SK-N-SH (cell line): ENCODE measurements at regions not wholly inside any gene's neighbourhood (a gene's known extent, or its start where the extent isn't known, plus 50 kb on each side); places are given as distances from the start of the nearest gene placed in this dataset.

Experiments
- CTCF ChIA-PET: fragments of 300-600, 350-600 bp; formaldehyde crosslinking; extraction: SDS; loops from one replicate; lab custom pipeline; 2021; lab: Yijun Ruan, JAX
- POLR2A ChIA-PET: fragments of 350-600 bp; sonication (Branson Sonifier 250); formaldehyde crosslinking; extraction: SDS; loops from one replicate; lab custom pipeline; 2020; ENCODE audit warnings: antibody characterized with exemption, inconsistent platforms; lab: Yijun Ruan, JAX
- DNase-seq: peaks from one replicate; pipeline ENCODE4 v3.0.0; 2012
- H2AFZ ChIP-seq: fragments of 200-600 bp; sonication (generic); 2 replicates; pipeline ENCODE4 v1.8.1; 2016; ENCODE audit warnings: antibody characterized with exemption, mild to moderate bottlenecking, low read depth
- H3F3A ChIP-seq: fragments of 200-600 bp; sonication (generic); replicated peaks from 2 replicates; pipeline ENCODE3; 2016; ENCODE audit warnings: antibody characterized with exemption, mild to moderate bottlenecking; ENCODE audit not compliant: insufficient read depth
- H3K27ac ChIP-seq, 2 experiments: fragments of 200-500 bp in 1 of 2; fragments of 200-600 bp in 1 of 2; sonication (Bioruptor generic) in 1 of 2; sonication (generic), shearing (Covaris generic) in 1 of 2; 2 replicates each; pipeline versions ENCODE4 v1.5.1 to v1.6.1; 2014 to 2016; ENCODE audit warnings: low read depth in 2 of 2, inconsistent platforms in 1 of 2, low read length in 1 of 2, mild to moderate bottlenecking in 1 of 2, mixed read lengths in 1 of 2
- H3K27me3 ChIP-seq: fragments of 200-600 bp; sonication (generic), shearing (Covaris generic); 2 replicates; pipeline ENCODE4 v1.6.1; 2016; ENCODE audit warnings: mixed run types; ENCODE audit not compliant: insufficient read depth
- H3K36me3 ChIP-seq, 2 experiments: fragments of 200-500 bp in 1 of 2; fragments of 200-600 bp in 1 of 2; sonication (Bioruptor generic) in 1 of 2; sonication (generic) in 1 of 2; replicated peaks in 1 of 2; 2 replicates each; pipeline versions ENCODE3 to v1.5.1; 2014 to 2016; ENCODE audit warnings: low read length in 1 of 2, mild to moderate bottlenecking in 1 of 2; ENCODE audit not compliant: insufficient read depth in 2 of 2, control insufficient read depth in 1 of 2
- H3K4me1 ChIP-seq, 2 experiments: fragments of 200-500 bp in 1 of 2; fragments of 200-600 bp in 1 of 2; sonication (Bioruptor generic) in 1 of 2; sonication (generic), shearing (Covaris generic) in 1 of 2; 2 replicates each; pipeline versions ENCODE4 v1.5.1 to v1.6.1; 2014 to 2016; ENCODE audit warnings: low read depth in 1 of 2, low read length in 1 of 2, mixed run types in 1 of 2; ENCODE audit not compliant: insufficient read depth in 2 of 2, control insufficient read depth in 1 of 2
- H3K4me2 ChIP-seq: fragments of 200-600 bp; sonication (generic), shearing (Covaris generic); 2 replicates; pipeline ENCODE4 v1.6.1; 2017; ENCODE audit warnings: mixed run types
- H3K4me3 ChIP-seq, 2 experiments: fragments of 200-500 bp in 1 of 2; fragments of 200-600 bp in 1 of 2; sonication (Bioruptor generic) in 1 of 2; sonication (generic), shearing (Covaris generic) in 1 of 2; 2 replicates each; pipeline versions ENCODE4 v1.5.1 to v1.8.1; 2014 to 2016; ENCODE audit warnings: low read depth in 2 of 2, inconsistent platforms in 1 of 2, low read length in 1 of 2, mild to moderate bottlenecking in 1 of 2, mixed read lengths in 1 of 2, moderate library complexity in 1 of 2
- H3K79me2 ChIP-seq: fragments of 200-600 bp; sonication (generic); 2 replicates; pipeline ENCODE4 v1.8.1; 2017; ENCODE audit warnings: mild to moderate bottlenecking; ENCODE audit not compliant: insufficient read depth
- H3K9ac ChIP-seq: fragments of 200-600 bp; sonication (generic); 2 replicates; pipeline ENCODE4 v1.6.1; 2017; ENCODE audit warnings: mixed run types
- H3K9me2 ChIP-seq: fragments of 200-600 bp; sonication (generic); 2 replicates; pipeline ENCODE4 v1.6.1; 2017; ENCODE audit warnings: mixed run types
- H3K9me3 ChIP-seq: fragments of 200-600 bp; sonication (generic); 2 replicates; pipeline ENCODE4 v1.6.1; 2017; ENCODE audit warnings: mixed run types, mild to moderate bottlenecking, moderate library complexity
- H4K20me1 ChIP-seq: fragments of 200-600 bp; sonication (generic); 2 replicates; pipeline ENCODE4 v1.6.1; 2017; ENCODE audit warnings: mild to moderate bottlenecking, mixed run types; ENCODE audit not compliant: insufficient read depth
- FOSL2 ChIP-seq: IDR thresholded peaks from 2 replicates; pipeline ENCODE4 v1.4.0; 2012; ENCODE audit warnings: low read depth, mild to moderate bottlenecking, moderate library complexity, borderline replicate concordance
- FOXM1 ChIP-seq: IDR thresholded peaks from 2 replicates; pipeline ENCODE4 v1.4.0; 2012; ENCODE audit warnings: low read depth, mild to moderate bottlenecking
- GABPA ChIP-seq: IDR thresholded peaks from 2 replicates; pipeline ENCODE4 v1.4.0; 2012; ENCODE audit warnings: low read depth, mild to moderate bottlenecking
- JUND ChIP-seq: IDR thresholded peaks from 2 replicates; pipeline ENCODE4 v1.4.0; 2012
- MXI1 ChIP-seq: IDR thresholded peaks from 2 replicates; pipeline ENCODE4 v1.6.1; 2012; ENCODE audit warnings: mild to moderate bottlenecking, low read depth, low read length, improper control_type of control experiment
- NFIC ChIP-seq: IDR thresholded peaks from 2 replicates; pipeline ENCODE4 v1.4.0; 2012; ENCODE audit warnings: borderline replicate concordance
- NRF1 ChIP-seq: IDR thresholded peaks from 2 replicates; pipeline ENCODE4 v1.6.1; 2012; ENCODE audit warnings: low read depth, mild to moderate bottlenecking, low read length
- POLR2AphosphoS5 ChIP-seq: IDR thresholded peaks from 2 replicates; pipeline ENCODE4 v1.6.1; 2012; ENCODE audit warnings: low read depth, low read length
- RFX5 ChIP-seq: IDR thresholded peaks from 2 replicates; pipeline ENCODE4 v1.6.1; 2012; ENCODE audit warnings: mild to moderate bottlenecking, improper control_type of control experiment, low read length
- SIN3A ChIP-seq: IDR thresholded peaks from 2 replicates; pipeline ENCODE4 v1.6.1; 2012; ENCODE audit warnings: low read depth, mild to moderate bottlenecking, low read length, moderate library complexity, borderline replicate concordance
- TAF1 ChIP-seq: IDR thresholded peaks from 2 replicates; pipeline ENCODE4 v1.6.1; 2012; ENCODE audit warnings: low read depth, mild to moderate bottlenecking, low read length, moderate library complexity, borderline replicate concordance
- TEAD4 ChIP-seq: IDR thresholded peaks from 2 replicates; pipeline ENCODE4 v1.4.0; 2012; ENCODE audit warnings: mild to moderate bottlenecking, borderline replicate concordance; ENCODE audit not compliant: insufficient read depth
- WGBS: methylation state at CpG from one replicate; pipeline ENCODE4 v1.1.6; 2017; ENCODE audit warnings: low lambda C conversion rate; 5-methylcytosine and 5-hydroxymethylcytosine counted together
- TF ChIP-seq, protein P1 (sequence below): IDR thresholded peaks from 2 replicates; pipeline ENCODE4 v1.4.0; 2012; ENCODE audit warnings: low read depth, borderline replicate concordance
- TF ChIP-seq, protein P2 (sequence below): fragments of 150-350 bp; IDR thresholded peaks from 2 replicates; pipeline ENCODE4 v1.6.1; 2017; ENCODE audit warnings: antibody characterized with exemption, low read length, low read depth, borderline replicate concordance
- TF ChIP-seq, protein P3 (sequence below): IDR thresholded peaks from 2 replicates; pipeline ENCODE4 v1.6.1; 2012; ENCODE audit warnings: mild to moderate bottlenecking, low read depth, low read length, moderate library complexity
- TF ChIP-seq, protein P4 (sequence below): fragments of 150-350 bp; IDR thresholded peaks from 2 replicates; pipeline ENCODE4 v1.6.1; 2016; ENCODE audit warnings: mild to moderate bottlenecking, low read depth, low read length
- TF ChIP-seq, protein P5 (sequence below): fragments of 200-600 bp; sonication (generic); IDR thresholded peaks from 2 replicates; pipeline ENCODE4 v1.6.1; 2017; ENCODE audit warnings: antibody characterized with exemption, mild to moderate bottlenecking, moderate library complexity

DNA sequence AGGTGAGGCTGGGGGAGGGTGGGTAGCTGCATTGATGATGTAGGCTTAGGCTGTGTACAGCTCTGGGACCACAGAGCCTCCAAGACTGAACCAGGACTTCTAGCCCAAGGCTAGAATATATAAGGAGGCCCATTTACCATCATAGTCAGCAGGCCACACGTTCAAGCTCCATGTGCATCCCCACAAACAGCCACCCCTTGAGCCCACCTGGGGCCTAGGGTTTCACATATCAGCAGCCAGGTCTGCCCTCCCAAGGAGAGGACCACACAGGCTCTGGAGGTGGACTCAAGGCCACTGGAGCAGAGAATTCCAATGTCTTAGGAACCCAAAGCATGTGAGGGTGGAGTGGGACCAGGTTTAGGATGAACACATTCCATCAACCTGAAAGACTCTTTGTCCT, 230.5 kb downstream of the TTC32 start:
- no peaks in the 10 kb centered on the region for H3F3A ChIP-seq
- H3K9me2 ChIP-seq, result no peaks in the 10 kb centered on the region
- DNase-seq, result no peak
- H3K9me3 ChIP-seq, result no peaks in the 10 kb centered on the region
- no peaks in the 10 kb centered on the region for H3K36me3 ChIP-seq
- H4K20me1 ChIP-seq, result no peaks in the 10 kb centered on the region
- no peak overlapping the region for H3K27ac ChIP-seq
- no peak overlapping the region for H2AFZ ChIP-seq
- WGBS, result no CpG with 5 or more reads among the region's 1 CpG
- CTCF ChIA-PET, result no interaction called here
- no peak overlapping the region for H3K4me2 ChIP-seq
- H3K9ac ChIP-seq, result no peak overlapping the region
- H3K4me1 ChIP-seq, result peaks cover 0 to 30% of the 10 kb centered on the region in 2 experiments; a peak in 2 of 4 replicates
- POLR2A ChIA-PET, result no interaction called here
- H3K4me3 ChIP-seq, result no peak overlapping the region
- peaks cover 21% of the 10 kb centered on the region; the same call in 1 of the 2 replicates for H3K27me3 ChIP-seq
- TF ChIP-seq, protein P1, sequence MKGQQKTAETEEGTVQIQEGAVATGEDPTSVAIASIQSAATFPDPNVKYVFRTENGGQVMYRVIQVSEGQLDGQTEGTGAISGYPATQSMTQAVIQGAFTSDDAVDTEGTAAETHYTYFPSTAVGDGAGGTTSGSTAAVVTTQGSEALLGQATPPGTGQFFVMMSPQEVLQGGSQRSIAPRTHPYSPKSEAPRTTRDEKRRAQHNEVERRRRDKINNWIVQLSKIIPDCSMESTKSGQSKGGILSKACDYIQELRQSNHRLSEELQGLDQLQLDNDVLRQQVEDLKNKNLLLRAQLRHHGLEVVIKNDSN, result no peak
- TF ChIP-seq TAF1, result no peak
- TF ChIP-seq, protein P2, sequence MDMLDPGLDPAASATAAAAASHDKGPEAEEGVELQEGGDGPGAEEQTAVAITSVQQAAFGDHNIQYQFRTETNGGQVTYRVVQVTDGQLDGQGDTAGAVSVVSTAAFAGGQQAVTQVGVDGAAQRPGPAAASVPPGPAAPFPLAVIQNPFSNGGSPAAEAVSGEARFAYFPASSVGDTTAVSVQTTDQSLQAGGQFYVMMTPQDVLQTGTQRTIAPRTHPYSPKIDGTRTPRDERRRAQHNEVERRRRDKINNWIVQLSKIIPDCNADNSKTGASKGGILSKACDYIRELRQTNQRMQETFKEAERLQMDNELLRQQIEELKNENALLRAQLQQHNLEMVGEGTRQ, result no peak
- no peak for TF ChIP-seq JUND
- TF ChIP-seq NRF1, result no peak
- TF ChIP-seq FOSL2, result no peak
- TF ChIP-seq, protein P3, sequence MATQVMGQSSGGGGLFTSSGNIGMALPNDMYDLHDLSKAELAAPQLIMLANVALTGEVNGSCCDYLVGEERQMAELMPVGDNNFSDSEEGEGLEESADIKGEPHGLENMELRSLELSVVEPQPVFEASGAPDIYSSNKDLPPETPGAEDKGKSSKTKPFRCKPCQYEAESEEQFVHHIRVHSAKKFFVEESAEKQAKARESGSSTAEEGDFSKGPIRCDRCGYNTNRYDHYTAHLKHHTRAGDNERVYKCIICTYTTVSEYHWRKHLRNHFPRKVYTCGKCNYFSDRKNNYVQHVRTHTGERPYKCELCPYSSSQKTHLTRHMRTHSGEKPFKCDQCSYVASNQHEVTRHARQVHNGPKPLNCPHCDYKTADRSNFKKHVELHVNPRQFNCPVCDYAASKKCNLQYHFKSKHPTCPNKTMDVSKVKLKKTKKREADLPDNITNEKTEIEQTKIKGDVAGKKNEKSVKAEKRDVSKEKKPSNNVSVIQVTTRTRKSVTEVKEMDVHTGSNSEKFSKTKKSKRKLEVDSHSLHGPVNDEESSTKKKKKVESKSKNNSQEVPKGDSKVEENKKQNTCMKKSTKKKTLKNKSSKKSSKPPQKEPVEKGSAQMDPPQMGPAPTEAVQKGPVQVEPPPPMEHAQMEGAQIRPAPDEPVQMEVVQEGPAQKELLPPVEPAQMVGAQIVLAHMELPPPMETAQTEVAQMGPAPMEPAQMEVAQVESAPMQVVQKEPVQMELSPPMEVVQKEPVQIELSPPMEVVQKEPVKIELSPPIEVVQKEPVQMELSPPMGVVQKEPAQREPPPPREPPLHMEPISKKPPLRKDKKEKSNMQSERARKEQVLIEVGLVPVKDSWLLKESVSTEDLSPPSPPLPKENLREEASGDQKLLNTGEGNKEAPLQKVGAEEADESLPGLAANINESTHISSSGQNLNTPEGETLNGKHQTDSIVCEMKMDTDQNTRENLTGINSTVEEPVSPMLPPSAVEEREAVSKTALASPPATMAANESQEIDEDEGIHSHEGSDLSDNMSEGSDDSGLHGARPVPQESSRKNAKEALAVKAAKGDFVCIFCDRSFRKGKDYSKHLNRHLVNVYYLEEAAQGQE, result no peak
- TF ChIP-seq, protein P4, sequence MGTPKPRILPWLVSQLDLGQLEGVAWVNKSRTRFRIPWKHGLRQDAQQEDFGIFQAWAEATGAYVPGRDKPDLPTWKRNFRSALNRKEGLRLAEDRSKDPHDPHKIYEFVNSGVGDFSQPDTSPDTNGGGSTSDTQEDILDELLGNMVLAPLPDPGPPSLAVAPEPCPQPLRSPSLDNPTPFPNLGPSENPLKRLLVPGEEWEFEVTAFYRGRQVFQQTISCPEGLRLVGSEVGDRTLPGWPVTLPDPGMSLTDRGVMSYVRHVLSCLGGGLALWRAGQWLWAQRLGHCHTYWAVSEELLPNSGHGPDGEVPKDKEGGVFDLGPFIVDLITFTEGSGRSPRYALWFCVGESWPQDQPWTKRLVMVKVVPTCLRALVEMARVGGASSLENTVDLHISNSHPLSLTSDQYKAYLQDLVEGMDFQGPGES, result no peak
- no peak for TF ChIP-seq POLR2AphosphoS5
- TF ChIP-seq RFX5, result no peak
- TF ChIP-seq FOXM1, result no peak
- no peak for TF ChIP-seq MXI1
- no peak for TF ChIP-seq TEAD4
- TF ChIP-seq, protein P5, sequence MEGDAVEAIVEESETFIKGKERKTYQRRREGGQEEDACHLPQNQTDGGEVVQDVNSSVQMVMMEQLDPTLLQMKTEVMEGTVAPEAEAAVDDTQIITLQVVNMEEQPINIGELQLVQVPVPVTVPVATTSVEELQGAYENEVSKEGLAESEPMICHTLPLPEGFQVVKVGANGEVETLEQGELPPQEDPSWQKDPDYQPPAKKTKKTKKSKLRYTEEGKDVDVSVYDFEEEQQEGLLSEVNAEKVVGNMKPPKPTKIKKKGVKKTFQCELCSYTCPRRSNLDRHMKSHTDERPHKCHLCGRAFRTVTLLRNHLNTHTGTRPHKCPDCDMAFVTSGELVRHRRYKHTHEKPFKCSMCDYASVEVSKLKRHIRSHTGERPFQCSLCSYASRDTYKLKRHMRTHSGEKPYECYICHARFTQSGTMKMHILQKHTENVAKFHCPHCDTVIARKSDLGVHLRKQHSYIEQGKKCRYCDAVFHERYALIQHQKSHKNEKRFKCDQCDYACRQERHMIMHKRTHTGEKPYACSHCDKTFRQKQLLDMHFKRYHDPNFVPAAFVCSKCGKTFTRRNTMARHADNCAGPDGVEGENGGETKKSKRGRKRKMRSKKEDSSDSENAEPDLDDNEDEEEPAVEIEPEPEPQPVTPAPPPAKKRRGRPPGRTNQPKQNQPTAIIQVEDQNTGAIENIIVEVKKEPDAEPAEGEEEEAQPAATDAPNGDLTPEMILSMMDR, result no peak
- no peak for TF ChIP-seq SIN3A
- TF ChIP-seq NFIC, result no peak
- no peak for TF ChIP-seq GABPA
- H3K79me2 ChIP-seq, result no peaks in the 10 kb centered on the region
